ENCODE measurements at regions not wholly inside any gene's neighbourhood (a gene's known extent, or its start where the extent isn't known, plus 50 kb on each side); places are given as distances from the start of the nearest gene placed in this dataset.

DNA sequence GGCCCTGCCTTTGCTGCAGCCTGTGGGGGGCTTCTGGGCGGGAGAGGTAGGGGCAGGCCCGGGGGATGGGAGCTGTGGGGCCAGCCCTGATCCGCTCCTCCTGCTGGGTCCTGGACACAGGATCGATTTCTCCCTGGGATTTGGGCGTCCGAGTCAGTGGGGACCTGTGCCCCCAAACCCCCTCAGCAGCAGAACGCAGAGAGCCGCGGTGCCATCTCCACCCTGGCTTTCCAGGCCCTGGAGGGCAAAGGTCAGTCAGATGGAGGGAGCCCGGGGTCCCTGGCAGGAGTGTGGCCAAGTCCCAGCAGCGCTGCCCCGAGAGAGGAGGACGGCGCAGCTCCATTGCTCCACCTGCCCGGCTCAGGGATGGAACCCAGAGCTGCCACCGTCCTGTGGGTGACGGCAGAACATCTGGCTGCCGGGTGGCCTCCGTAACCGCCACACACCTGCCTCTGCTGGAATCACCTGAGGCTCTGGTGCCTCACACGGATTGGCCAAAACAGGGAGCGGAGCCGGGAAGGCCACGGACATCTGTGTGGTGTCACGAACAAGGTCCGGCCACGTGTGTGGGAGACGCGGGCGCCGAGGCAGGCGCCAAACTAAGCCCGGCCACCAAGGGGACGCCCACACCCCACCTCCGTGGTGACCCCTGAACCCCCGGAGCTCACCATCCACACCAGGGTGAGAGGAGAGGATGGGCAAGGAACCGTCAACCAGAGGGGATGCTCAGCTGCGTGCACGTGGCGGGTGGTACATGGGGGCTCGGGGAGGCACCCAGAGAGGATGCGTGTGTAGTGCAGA, 80.3 kb upstream of the FBRSL1 start:
- H3K4me3 ChIP-seq: no peak overlapping the region
- no peaks in the 10 kb centered on the region for H3K9me3 ChIP-seq (replicated peaks)
- peaks cover 73% of the 10 kb centered on the region for H3K27me3 ChIP-seq (ENCODE audit: low read depth)
- TF ChIP-seq, protein P1, sequence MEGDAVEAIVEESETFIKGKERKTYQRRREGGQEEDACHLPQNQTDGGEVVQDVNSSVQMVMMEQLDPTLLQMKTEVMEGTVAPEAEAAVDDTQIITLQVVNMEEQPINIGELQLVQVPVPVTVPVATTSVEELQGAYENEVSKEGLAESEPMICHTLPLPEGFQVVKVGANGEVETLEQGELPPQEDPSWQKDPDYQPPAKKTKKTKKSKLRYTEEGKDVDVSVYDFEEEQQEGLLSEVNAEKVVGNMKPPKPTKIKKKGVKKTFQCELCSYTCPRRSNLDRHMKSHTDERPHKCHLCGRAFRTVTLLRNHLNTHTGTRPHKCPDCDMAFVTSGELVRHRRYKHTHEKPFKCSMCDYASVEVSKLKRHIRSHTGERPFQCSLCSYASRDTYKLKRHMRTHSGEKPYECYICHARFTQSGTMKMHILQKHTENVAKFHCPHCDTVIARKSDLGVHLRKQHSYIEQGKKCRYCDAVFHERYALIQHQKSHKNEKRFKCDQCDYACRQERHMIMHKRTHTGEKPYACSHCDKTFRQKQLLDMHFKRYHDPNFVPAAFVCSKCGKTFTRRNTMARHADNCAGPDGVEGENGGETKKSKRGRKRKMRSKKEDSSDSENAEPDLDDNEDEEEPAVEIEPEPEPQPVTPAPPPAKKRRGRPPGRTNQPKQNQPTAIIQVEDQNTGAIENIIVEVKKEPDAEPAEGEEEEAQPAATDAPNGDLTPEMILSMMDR (IDR thresholded peaks at IDR 0.05; ENCODE audit: borderline replicate concordance): no peak
- intact Hi-C loops (cut with micrococcal nuclease): loop anchor here (10.0 kb wide), 2 partner anchors 115 to 205 kb away; partner anchors contain the start of genes LRCOL1 and P2RX2
- no peak for DNase-seq
- H3K36me3 ChIP-seq: no peaks in the 10 kb centered on the region
- H3K4me1 ChIP-seq: peaks cover 3% of the 10 kb centered on the region
- H3K27ac ChIP-seq (replicated peaks): no peak overlapping the region

DNA sequence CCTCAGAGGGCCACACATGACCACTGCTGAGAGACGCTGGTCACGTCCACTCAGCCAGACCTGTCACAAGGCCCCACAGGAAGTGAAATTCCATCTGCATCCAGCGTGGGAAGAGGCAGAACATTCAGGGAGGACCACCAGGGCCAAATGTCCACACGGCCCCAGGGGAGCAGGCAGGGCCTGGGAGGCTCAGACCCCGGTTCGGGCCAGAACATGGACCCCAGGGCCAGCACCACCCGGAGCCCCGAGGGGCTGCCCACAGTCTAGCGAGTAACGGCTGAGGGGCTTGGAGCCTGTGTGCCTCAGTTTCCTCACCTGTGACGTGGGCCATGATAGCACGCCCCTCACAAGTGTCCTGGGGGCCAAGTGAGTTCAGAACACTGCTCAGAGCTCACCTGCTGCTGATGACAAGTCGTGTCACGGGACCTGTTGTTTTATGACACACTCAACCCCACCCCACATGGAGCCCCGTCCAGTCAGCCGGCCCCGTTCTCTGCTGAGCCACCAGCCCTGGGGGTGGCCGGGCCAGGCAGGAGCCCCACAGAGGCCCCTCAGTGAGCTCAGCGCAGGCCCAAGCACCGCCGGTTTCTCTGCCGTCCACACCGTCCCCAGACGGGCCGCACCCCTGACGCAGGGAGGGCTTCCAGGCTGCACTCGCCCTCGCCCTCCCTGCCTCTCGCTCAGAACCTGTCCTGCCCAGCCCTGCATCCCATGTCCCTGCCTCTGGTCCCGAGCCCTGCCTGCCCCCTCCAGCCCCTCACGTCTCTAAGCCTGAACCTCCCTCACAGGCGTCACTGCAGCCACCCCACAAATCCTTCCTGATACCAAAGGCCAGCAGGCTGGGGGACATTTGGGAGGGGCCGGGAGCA, 79.5 kb upstream of the GALNT9 start:
- TF ChIP-seq, protein P1 (IDR thresholded peaks at IDR 0.05; ENCODE audit: borderline replicate concordance): no peak
- H3K36me3 ChIP-seq: no peaks in the 10 kb centered on the region
- H3K4me3 ChIP-seq: no peak overlapping the region
- no peak overlapping the region for H3K27ac ChIP-seq (replicated peaks)
- no peak for DNase-seq
- intact Hi-C loops (cut with micrococcal nuclease): no loop called here
- H3K9me3 ChIP-seq (replicated peaks): no peaks in the 10 kb centered on the region
- no peaks in the 10 kb centered on the region for H3K4me1 ChIP-seq
- peaks cover 73% of the 10 kb centered on the region for H3K27me3 ChIP-seq (ENCODE audit: low read depth)

DNA sequence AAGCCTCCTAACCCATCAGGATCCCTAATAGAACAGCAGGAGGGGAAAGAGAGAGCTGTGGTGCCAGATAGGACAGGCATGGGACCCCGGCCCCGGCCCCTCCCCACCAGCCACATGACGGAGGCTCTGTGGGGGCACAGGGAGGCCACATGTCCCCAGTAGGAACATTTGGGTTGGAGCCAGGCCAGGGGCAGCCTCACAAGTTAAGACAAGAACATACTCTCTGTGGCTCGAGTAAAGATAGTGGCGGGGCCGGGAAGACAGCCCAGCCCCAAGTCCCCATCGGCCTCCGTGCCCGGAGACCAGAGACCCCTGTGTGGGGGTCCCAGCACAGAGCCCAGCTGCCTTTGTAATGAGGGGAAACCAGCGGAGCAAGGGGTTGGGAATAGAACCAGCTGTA, 78.6 kb upstream of the GALNT9 start:
- no peak for DNase-seq
- Histone ChIP-seq H3K4me3 (no peak overlapping the region), H3K27ac (replicated peaks) (no peak overlapping the region), H3K27me3 (ENCODE audit: low read depth) (peaks cover 80% of the 10 kb centered on the region), H3K4me1 (no peaks in the 10 kb centered on the region), H3K36me3 (no peaks in the 10 kb centered on the region), H3K9me3 (replicated peaks) (no peaks in the 10 kb centered on the region)
- TF ChIP-seq, protein P1 (IDR thresholded peaks at IDR 0.05; ENCODE audit: borderline replicate concordance): no peak
- intact Hi-C loops (cut with micrococcal nuclease): no loop called here

DNA sequence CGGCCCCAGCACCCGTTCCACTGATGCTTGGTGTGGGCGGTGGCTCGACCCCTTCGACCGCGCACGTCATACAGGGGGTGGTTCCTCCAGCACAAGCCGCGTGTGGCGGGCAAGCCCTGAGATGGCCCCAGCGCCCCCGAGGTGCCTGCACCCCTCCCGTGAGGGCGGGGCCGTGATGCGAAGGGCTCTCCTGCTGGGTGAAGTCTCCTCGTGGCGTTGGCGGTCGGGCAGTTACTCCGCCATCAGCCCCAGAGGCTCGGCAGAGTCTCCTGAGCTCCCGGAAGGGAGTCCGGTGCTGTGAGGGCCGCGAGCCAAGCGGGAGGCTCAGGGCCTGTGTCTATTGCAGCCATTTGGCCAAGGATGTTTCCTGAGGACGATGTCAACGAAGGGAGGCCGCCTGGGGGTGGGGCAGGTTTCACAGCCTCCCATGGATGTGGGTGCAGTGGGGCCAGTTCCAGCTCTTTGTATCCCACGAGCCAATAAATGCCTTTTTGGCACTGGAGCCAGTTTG, 78.1 kb upstream of the GALNT9 start:
- intact Hi-C loops (cut with micrococcal nuclease): no loop called here
- Histone ChIP-seq H3K4me3 (no peak overlapping the region), H3K27ac (replicated peaks) (no peak overlapping the region), H3K36me3 (no peaks in the 10 kb centered on the region), H3K9me3 (replicated peaks) (no peaks in the 10 kb centered on the region), H3K4me1 (no peaks in the 10 kb centered on the region), H3K27me3 (ENCODE audit: low read depth) (peaks cover 85% of the 10 kb centered on the region)
- TF ChIP-seq, protein P1 (IDR thresholded peaks at IDR 0.05; ENCODE audit: borderline replicate concordance): no peak
- no peak for DNase-seq
